ENCODE measurements at regions not wholly inside any gene's neighbourhood (a gene's known extent, or its start where the extent isn't known, plus 50 kb on each side); places are given as distances from the start of the nearest gene placed in this dataset.

DNA sequence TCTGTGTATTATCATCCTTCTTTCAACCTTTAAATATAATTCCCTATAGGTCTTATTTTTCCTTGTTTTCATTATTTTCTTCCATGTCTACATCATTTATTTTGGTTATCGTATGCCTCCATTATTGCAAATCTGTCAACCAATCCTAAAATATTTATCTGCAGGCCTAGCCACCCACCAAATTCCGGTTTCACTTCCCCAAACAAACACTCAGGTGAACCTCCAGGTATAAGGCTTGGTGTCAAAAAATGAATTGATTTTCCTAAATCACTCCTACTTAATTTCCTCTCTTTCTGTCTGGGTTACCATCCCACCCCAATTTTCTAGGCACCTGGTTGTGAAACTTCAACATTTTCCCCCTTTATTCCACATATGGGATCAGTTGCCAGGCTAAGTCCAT lies 111.9 kb upstream of the LINC00305 start:
- DNase-seq (ENCODE audit: low spot score) = no peak
- TF ChIP-seq, protein P1, sequence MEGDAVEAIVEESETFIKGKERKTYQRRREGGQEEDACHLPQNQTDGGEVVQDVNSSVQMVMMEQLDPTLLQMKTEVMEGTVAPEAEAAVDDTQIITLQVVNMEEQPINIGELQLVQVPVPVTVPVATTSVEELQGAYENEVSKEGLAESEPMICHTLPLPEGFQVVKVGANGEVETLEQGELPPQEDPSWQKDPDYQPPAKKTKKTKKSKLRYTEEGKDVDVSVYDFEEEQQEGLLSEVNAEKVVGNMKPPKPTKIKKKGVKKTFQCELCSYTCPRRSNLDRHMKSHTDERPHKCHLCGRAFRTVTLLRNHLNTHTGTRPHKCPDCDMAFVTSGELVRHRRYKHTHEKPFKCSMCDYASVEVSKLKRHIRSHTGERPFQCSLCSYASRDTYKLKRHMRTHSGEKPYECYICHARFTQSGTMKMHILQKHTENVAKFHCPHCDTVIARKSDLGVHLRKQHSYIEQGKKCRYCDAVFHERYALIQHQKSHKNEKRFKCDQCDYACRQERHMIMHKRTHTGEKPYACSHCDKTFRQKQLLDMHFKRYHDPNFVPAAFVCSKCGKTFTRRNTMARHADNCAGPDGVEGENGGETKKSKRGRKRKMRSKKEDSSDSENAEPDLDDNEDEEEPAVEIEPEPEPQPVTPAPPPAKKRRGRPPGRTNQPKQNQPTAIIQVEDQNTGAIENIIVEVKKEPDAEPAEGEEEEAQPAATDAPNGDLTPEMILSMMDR (IDR thresholded peaks at IDR 0.05; ENCODE audit: extremely low read depth, missing control alignments) = no peak

DNA sequence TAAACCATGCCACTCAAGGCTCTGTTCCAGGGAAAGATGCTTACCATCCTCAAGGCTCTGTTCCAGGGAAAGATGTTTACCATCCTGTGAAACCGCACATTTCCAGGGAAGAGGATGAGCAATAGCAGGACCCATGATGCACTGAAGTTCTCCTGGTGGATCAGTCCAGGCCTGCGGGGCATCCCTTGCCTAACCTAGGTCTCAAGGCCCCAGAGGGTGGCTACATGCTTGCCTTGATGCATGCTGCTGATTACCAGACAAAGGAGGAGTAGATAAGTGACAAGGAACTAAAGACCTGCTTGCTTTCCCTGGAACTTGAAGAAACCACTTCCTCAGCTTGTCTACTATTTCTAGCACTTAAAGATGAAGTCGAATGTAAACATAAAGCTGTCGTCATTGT lies 111.0 kb upstream of the LINC00305 start:
- no peak for DNase-seq (ENCODE audit: low spot score)
- TF ChIP-seq, protein P1 (IDR thresholded peaks at IDR 0.05; ENCODE audit: extremely low read depth, missing control alignments) = no peak

DNA sequence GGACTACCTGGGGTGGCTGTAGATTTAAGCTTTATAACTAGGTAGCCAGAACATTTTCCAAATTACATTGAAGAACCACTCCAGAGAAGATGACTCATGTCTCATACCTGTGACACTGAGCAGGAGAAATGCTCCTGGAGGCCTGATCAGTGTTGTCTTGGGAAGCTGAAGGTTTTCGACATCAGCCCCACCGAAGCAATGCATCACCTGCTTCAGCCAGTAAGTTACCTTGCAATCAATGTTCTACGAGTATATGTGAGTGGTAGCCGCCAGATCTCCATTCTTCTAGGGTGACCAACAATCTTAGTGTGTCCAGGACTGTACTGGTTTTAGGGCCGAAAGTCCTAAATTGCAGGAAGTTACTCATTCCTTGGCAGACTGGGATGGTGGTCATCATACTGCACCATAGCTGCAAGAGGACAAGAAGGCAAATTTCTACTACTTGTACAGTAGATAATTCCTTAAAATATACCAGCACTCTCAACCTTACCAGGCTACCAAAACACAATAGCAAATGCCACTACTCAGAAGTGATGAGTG lies 109.3 kb upstream of the LINC00305 start:
- DNase-seq (ENCODE audit: low spot score) = no peak
- TF ChIP-seq, protein P1 (IDR thresholded peaks at IDR 0.05; ENCODE audit: extremely low read depth, missing control alignments) = no peak

DNA sequence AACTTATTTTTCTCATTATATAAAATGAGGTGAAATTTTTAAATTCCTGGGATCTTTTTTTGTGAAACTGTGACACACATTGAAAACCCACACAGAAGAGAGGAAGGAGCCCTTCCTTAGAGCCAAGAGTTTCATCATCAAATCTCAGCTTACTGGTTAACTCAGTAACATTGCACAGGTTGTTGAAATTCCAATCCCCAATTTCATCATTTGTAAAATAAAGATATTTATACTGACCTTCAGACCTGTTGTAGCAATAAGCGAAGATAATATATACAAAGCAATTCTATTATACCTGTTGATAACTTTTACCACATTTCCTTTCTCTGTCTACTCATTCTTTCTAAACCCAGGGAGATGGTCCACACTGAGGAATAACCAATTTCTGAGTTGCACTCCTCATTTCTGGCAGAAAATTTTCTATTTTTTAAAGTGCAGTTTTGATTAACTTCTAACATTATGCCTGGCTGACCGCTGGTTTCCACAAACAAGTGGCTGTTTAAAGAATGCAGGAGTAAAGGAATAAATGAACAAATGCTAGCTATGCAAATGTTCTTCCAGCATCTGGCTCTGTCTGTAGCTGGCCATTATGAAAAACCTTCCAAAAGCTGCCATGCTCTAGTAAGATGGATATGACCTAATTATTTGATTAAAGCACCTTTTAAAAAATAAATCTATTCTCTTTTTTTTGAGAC lies 105.7 kb upstream of the LINC00305 start:
- DNase-seq (ENCODE audit: low spot score) = no peak
- TF ChIP-seq, protein P1 (IDR thresholded peaks at IDR 0.05; ENCODE audit: extremely low read depth, missing control alignments) = no peak

DNA sequence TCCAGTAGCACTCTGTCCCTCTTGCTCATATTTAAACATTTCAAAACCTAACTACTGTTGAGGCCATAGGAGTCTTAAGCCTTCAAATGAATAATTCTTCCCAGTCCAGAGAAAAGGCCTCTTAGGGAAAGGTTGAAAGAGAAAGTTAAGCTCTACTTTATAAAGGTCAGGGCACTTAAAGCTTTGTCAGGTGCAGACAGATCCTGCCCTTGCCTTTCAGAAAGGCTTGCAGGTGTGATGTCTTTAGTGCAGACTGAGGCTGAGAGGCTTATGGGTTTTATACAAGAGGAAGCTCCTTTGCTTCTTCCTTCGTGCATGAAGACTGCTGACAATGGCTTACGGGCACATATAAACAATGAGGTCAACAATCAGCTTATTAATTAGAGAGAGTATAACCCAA lies 105.0 kb upstream of the LINC00305 start:
- TF ChIP-seq, protein P1 (IDR thresholded peaks at IDR 0.05; ENCODE audit: extremely low read depth, missing control alignments) = no peak
- DNase-seq (ENCODE audit: low spot score) = no peak

DNA sequence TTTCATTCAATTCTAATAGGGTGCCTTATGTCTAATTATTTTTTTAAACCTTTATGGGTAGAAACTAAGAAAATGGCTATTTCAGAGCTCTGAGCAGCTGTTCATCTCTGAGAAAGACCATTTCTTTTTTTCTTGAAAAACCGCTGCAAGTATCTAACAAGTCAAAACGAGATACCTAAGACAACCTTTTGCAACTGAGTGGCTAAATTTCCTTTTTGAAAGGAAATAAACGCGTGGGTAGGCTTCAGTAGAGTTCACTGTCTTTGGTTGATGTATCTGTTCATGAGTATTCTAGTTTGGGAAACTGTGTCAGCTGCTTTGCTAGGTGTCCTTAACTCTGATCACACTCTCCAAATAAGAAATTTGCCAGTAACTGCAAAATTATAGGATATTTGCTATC lies 104.3 kb upstream of the LINC00305 start:
- no peak for DNase-seq (ENCODE audit: low spot score)
- TF ChIP-seq, protein P1 (IDR thresholded peaks at IDR 0.05; ENCODE audit: extremely low read depth, missing control alignments) = no peak

DNA sequence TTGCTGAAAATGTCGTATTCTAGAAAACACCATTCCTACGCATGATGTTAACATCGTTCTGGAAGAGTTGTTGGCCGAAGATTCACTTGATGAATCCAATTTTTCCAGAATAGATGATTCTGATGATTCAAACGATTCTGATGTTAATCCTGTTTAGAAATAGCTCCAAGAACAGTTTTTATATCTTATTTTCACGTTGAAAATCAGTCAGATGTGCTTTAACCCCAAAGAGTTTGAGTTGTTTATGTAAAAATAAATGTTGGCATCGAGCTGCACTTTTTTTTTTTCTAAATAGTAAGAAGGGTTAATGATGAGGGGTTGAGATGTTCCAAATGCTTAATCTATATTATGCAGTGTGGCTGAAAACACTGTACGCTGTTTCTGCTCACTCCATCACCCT lies 99.9 kb upstream of the LINC00305 start:
- DNase-seq (ENCODE audit: low spot score) = no peak
- TF ChIP-seq, protein P1 (IDR thresholded peaks at IDR 0.05; ENCODE audit: extremely low read depth, missing control alignments) = no peak

Data from GM20000 (cell line).